ENCODE measurements at regions not wholly inside any gene's neighbourhood (a gene's known extent, or its start where the extent isn't known, plus 50 kb on each side); places are given as distances from the start of the nearest gene placed in this dataset.

DNA sequence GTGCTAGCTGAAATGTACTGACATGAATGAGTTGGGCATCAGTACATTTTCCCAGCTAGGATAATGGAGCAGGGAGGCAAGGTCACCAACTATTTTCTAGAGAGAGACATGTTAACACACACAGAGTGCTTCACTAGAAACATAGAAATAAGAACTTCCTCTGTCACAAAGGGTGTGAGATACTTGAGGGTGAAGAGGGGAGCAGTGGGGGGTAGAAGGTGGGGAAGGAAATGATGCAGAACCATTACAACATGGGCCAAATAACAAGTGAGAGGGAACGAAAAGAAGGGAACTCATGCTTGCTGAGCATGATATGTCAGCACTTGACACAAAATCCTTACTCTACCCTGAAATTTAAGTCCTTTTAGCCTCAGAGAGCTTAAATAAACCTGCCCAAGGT, 87.8 kb upstream of the RFC3 start:
- Histone ChIP-seq H3K9me3 (ENCODE audit: control insufficient read depth in 2 of 2, low read length in 2 of 2) (no peaks in the 10 kb centered on the region), H3K36me3 (ENCODE audit: control insufficient read depth in 2 of 2, insufficient read depth in 2 of 2, low read length in 2 of 2) (no peaks in the 10 kb centered on the region), H3K4me1 (ENCODE audit: control insufficient read depth, insufficient read depth, low read length) (no peaks in the 10 kb centered on the region), H3K27ac (ENCODE audit: low read length) (no peak overlapping the region), H3K9ac (ENCODE audit: low read length in 2 of 2) (no peak overlapping the region), H3K4me3 (ENCODE audit: low read length in 2 of 2) (no peak overlapping the region), H3K27me3 (ENCODE audit: control insufficient read depth in 1 of 2, insufficient read depth in 2 of 2, low read length in 2 of 2) (no peaks in the 10 kb centered on the region)

DNA sequence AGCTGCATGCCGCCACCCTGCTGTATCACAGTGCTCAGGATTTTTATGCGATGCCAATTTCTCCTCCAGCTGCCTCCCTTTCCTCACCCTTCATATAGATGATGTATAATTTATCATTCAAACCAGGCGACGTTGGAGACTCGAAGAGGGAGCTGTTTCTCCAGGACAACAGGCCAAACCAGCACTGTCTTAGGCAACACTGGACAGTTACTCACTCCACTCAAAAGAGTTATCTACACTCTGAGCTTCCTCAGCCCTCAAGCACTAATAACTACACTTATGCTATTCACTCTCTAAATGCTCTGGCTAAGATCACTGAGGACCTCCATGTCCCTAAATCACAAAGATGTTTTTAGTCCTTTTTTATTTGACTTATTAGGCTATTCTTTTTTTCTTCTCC, 87.3 kb upstream of the RFC3 start:
- H3K9me3 ChIP-seq (ENCODE audit: control insufficient read depth in 2 of 2, low read length in 2 of 2): no peaks in the 10 kb centered on the region
- H3K9ac ChIP-seq (ENCODE audit: low read length in 2 of 2): no peak overlapping the region
- no peak overlapping the region for H3K4me3 ChIP-seq (ENCODE audit: low read length in 2 of 2)
- H3K4me1 ChIP-seq (ENCODE audit: control insufficient read depth, insufficient read depth, low read length): no peaks in the 10 kb centered on the region
- H3K27me3 ChIP-seq (ENCODE audit: control insufficient read depth in 1 of 2, insufficient read depth in 2 of 2, low read length in 2 of 2): no peaks in the 10 kb centered on the region
- H3K27ac ChIP-seq (ENCODE audit: low read length): no peak overlapping the region
- H3K36me3 ChIP-seq (ENCODE audit: control insufficient read depth in 2 of 2, insufficient read depth in 2 of 2, low read length in 2 of 2): no peaks in the 10 kb centered on the region

DNA sequence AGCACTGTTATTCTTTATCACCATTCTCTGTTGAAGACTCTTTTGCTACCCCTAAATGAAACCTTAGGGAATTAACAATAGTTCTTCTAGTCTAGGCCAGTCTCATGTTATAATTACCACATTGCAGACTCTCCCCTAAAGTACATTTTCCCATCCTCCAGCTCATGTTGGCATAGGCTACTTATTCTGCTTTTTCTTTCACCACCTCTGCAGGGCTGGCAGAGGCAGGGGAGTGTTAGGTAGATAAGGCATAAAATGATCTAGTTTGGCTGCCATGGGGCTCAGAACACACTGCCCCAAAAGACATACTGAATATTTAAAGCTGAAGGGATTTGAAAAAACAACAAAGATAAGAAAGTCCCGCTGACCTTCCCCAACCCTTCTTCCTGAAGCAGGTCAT, 82.7 kb upstream of the RFC3 start:
- no peaks in the 10 kb centered on the region for H3K36me3 ChIP-seq (ENCODE audit: control insufficient read depth in 2 of 2, insufficient read depth in 2 of 2, low read length in 2 of 2)
- no peak overlapping the region for H3K27ac ChIP-seq (ENCODE audit: low read length)
- H3K9ac ChIP-seq (ENCODE audit: low read length in 2 of 2): no peak overlapping the region
- no peaks in the 10 kb centered on the region for H3K9me3 ChIP-seq (ENCODE audit: control insufficient read depth in 2 of 2, low read length in 2 of 2)
- no peaks in the 10 kb centered on the region for H3K27me3 ChIP-seq (ENCODE audit: control insufficient read depth in 1 of 2, insufficient read depth in 2 of 2, low read length in 2 of 2)
- H3K4me1 ChIP-seq (ENCODE audit: control insufficient read depth, insufficient read depth, low read length): no peaks in the 10 kb centered on the region
- H3K4me3 ChIP-seq (ENCODE audit: low read length in 2 of 2): no peak overlapping the region

DNA sequence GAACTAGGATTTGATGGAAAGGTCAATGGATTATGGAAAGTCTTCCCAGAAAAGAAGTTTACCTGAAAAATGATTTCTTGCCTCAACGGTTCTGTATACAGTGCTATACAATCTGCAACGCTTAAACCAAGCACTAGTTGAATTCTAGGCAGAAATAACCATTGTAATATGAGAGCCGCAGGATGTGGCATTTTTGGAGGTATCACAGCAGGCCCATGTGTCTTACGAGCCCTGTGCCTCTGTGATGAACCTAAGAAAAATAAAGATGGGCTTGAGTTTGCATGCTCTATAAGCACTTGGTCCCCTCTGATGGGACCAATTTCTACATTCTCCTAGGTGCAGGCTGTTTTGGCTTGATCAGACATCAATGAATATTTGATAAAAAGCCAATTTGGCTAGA, 78.7 kb upstream of the RFC3 start:
- Histone ChIP-seq H3K27ac (ENCODE audit: low read length) (no peak overlapping the region), H3K27me3 (ENCODE audit: control insufficient read depth in 1 of 2, insufficient read depth in 2 of 2, low read length in 2 of 2) (no peaks in the 10 kb centered on the region), H3K4me3 (ENCODE audit: low read length in 2 of 2) (no peak overlapping the region), H3K4me1 (ENCODE audit: control insufficient read depth, insufficient read depth, low read length) (no peaks in the 10 kb centered on the region), H3K9ac (ENCODE audit: low read length in 2 of 2) (no peak overlapping the region), H3K36me3 (ENCODE audit: control insufficient read depth in 2 of 2, insufficient read depth in 2 of 2, low read length in 2 of 2) (no peaks in the 10 kb centered on the region), H3K9me3 (ENCODE audit: control insufficient read depth in 2 of 2, low read length in 2 of 2) (no peaks in the 10 kb centered on the region)

DNA sequence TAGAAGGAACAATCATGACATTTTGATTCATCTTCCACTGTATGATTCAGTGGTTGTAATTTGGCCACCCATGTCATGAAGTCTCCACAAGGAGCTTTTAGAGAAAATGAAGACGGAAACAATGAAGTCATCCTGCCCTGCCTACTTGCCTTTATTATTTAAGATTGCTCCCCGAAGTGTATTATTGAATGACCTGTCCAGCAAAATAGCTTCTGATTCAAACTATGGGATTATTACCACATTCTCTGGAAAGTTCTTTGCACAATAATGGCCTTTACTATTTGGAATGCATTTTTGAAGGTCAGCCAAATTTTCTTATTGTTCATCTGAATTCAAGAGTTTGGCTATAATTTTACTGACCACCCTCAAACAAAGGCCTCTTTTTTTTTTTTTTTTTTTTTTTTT, 77.8 kb upstream of the RFC3 start:
- H3K27ac ChIP-seq (ENCODE audit: low read length): no peak overlapping the region
- no peaks in the 10 kb centered on the region for H3K4me1 ChIP-seq (ENCODE audit: control insufficient read depth, insufficient read depth, low read length)
- H3K9me3 ChIP-seq (ENCODE audit: control insufficient read depth in 2 of 2, low read length in 2 of 2): no peaks in the 10 kb centered on the region
- H3K27me3 ChIP-seq (ENCODE audit: control insufficient read depth in 1 of 2, insufficient read depth in 2 of 2, low read length in 2 of 2): no peaks in the 10 kb centered on the region
- no peaks in the 10 kb centered on the region for H3K36me3 ChIP-seq (ENCODE audit: control insufficient read depth in 2 of 2, insufficient read depth in 2 of 2, low read length in 2 of 2)
- H3K9ac ChIP-seq (ENCODE audit: low read length in 2 of 2): no peak overlapping the region
- H3K4me3 ChIP-seq (ENCODE audit: low read length in 2 of 2): no peak overlapping the region

DNA sequence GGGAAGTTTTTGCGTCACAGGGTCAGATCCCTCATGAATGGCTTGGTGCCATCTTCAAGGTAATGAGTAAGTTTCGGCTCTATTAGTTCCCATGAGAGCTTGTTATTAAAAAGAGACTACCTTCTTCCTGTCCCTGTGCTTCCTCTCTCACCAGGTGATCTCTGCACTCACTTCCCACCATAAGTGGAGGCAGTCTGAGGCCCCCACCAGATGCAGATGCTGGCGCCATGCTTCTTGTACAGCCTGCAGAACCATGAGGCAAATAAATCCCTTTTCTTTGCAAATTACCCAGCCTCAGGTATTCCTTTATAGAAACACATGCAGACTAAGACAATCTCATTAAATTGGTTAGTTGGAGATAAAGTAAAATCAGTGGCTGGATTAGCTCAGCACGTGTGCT, 75.6 kb upstream of the RFC3 start:
- H3K27ac ChIP-seq (ENCODE audit: low read length): no peak overlapping the region
- no peaks in the 10 kb centered on the region for H3K27me3 ChIP-seq (ENCODE audit: control insufficient read depth in 1 of 2, insufficient read depth in 2 of 2, low read length in 2 of 2)
- H3K4me1 ChIP-seq (ENCODE audit: control insufficient read depth, insufficient read depth, low read length): no peaks in the 10 kb centered on the region
- H3K9me3 ChIP-seq (ENCODE audit: control insufficient read depth in 2 of 2, low read length in 2 of 2): no peaks in the 10 kb centered on the region
- H3K36me3 ChIP-seq (ENCODE audit: control insufficient read depth in 2 of 2, insufficient read depth in 2 of 2, low read length in 2 of 2): no peaks in the 10 kb centered on the region
- no peak overlapping the region for H3K4me3 ChIP-seq (ENCODE audit: low read length in 2 of 2)
- H3K9ac ChIP-seq (ENCODE audit: low read length in 2 of 2): no peak overlapping the region

DNA sequence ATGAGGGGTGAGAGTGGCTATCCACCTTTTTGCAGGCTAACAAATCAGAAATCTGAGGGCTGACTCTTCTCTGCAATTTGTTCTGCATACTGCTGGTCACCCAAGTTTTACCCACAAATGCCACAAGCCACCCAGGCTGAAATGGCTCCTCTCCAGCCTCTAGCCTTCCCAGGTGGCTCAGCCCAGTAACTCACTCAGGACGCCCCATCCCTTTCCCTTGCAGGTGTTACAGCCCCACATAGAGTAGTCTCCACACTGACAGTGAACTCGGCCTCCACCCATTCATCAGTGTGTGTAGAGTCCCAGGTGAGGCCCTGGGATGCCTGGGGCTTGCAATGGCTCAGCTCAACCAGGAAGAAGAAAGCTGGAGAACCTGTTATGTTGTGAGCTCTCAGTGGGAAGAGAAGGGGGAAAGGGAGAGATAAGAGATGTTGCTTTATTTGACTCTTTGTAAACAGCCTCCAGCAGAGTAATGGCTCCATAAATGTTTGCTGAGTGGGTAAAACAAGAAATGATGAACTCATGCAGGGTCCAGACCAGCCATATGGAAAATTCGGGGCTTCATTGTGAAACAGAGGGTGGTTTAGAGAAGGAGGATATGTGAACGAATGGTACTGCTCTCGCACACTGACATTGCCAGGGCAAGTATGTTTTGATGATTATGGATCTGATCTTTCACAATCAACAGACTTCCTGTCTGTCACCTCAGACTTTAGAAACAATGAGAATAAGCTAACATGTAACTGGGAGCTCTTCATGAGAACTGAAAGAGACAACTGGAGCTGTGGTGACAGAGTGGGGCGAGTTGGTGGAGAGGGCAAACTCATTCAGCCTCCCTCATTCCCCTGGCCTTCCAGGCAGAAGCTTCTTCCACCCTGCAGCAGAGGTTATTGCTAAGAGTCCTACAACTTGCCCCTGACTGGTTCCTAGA, 74.2 kb upstream of the RFC3 start:
- H3K27me3 ChIP-seq (ENCODE audit: control insufficient read depth in 1 of 2, insufficient read depth in 2 of 2, low read length in 2 of 2): no peaks in the 10 kb centered on the region
- no peaks in the 10 kb centered on the region for H3K4me1 ChIP-seq (ENCODE audit: control insufficient read depth, insufficient read depth, low read length)
- no peak overlapping the region for H3K4me3 ChIP-seq (ENCODE audit: low read length in 2 of 2)
- H3K9ac ChIP-seq (ENCODE audit: low read length in 2 of 2): no peak overlapping the region
- H3K36me3 ChIP-seq (ENCODE audit: control insufficient read depth in 2 of 2, insufficient read depth in 2 of 2, low read length in 2 of 2): no peaks in the 10 kb centered on the region
- H3K9me3 ChIP-seq (ENCODE audit: control insufficient read depth in 2 of 2, low read length in 2 of 2): no peaks in the 10 kb centered on the region
- no peak overlapping the region for H3K27ac ChIP-seq (ENCODE audit: low read length)

DNA sequence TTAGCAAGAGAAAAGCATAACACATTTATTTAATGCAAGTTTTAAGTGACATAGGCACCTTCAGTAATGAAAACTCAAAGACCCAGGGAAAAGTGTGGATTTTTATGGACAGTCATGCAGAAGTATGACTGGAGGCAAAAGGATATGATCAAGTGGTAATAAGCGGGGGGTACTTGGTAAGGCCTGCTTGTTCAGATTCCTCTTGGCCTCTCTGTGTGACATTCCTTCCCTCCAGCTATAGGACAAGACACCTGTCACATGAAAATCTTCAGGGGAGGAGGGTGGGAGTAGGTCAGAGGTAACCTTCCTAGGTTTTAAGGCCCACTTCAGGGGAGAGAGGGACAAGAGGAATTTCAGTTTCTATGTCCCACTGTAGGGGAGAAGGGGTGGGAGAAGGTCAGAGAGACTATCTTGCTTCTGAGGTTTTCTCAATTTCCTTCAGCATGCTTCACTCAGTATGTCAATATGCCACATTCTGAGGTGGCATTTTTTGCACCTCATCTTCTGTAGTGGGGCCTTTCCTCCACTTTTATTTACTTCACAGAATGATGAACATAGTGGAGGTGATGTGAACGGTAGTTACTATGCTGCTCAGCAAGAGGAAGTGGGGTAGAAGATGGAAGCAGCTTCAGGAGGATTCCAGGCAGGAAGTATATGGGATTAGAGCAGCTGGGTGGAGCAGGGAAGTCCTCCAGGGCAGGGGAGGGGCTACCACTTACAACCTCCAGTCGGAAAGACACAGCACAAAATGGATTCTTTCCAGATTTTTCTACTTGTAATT, 73.2 kb upstream of the RFC3 start:
- Histone ChIP-seq H3K9me3 (ENCODE audit: control insufficient read depth in 2 of 2, low read length in 2 of 2) (no peaks in the 10 kb centered on the region), H3K27ac (ENCODE audit: low read length) (no peak overlapping the region), H3K36me3 (ENCODE audit: control insufficient read depth in 2 of 2, insufficient read depth in 2 of 2, low read length in 2 of 2) (no peaks in the 10 kb centered on the region), H3K9ac (ENCODE audit: low read length in 2 of 2) (no peak overlapping the region), H3K4me1 (ENCODE audit: control insufficient read depth, insufficient read depth, low read length) (no peaks in the 10 kb centered on the region), H3K4me3 (ENCODE audit: low read length in 2 of 2) (no peak overlapping the region), H3K27me3 (ENCODE audit: control insufficient read depth in 1 of 2, insufficient read depth in 2 of 2, low read length in 2 of 2) (no peaks in the 10 kb centered on the region)

DNA sequence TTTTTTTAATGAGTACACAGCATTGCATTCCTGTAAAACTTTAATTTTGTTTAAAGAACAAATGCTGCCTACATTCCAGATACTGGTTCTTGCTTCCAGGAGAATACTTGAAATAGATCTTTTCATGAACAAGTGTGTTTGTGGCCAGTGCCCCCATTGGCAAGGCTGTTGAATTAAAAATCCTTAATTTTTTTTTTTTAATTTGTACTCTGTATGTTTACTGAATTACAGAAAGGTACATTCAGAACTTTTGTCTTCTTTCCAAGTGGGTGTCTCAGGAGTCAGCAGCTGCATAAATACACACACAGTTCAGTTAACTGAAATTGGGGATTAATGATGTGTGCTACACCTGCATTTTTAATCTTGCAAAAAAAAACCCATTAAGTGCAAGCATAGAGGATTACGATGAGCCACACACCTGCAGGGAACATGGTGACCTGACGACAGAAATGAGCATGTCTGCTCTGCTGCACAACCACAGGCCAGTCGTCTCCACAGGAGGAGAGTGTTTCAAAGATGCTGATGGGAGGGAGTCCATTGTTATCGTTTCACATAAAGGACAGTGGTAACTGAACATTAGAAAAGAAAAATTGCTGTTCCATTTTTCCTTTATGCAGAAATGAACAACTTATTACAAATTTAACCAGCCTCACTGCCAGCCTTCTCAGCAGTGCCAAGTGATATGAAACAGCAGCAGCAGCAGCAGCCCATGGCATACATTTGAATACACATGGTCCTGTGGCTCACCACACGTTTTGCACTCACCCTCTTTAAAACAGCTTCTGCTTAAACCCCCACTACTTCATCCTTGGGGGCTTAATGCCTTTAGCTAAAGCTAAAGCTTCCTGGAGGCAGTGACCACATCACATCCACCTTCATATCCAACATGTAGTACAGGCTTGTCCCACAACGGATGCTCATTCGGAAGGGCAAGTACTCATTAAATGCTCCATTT, 72.3 kb upstream of the RFC3 start:
- no peak overlapping the region for H3K4me3 ChIP-seq (ENCODE audit: low read length in 2 of 2)
- H3K4me1 ChIP-seq (ENCODE audit: control insufficient read depth, insufficient read depth, low read length): no peaks in the 10 kb centered on the region
- H3K36me3 ChIP-seq (ENCODE audit: control insufficient read depth in 2 of 2, insufficient read depth in 2 of 2, low read length in 2 of 2): no peaks in the 10 kb centered on the region
- H3K9ac ChIP-seq (ENCODE audit: low read length in 2 of 2): no peak overlapping the region
- no peaks in the 10 kb centered on the region for H3K9me3 ChIP-seq (ENCODE audit: control insufficient read depth in 2 of 2, low read length in 2 of 2)
- no peak overlapping the region for H3K27ac ChIP-seq (ENCODE audit: low read length)
- no peaks in the 10 kb centered on the region for H3K27me3 ChIP-seq (ENCODE audit: control insufficient read depth in 1 of 2, insufficient read depth in 2 of 2, low read length in 2 of 2)

DNA sequence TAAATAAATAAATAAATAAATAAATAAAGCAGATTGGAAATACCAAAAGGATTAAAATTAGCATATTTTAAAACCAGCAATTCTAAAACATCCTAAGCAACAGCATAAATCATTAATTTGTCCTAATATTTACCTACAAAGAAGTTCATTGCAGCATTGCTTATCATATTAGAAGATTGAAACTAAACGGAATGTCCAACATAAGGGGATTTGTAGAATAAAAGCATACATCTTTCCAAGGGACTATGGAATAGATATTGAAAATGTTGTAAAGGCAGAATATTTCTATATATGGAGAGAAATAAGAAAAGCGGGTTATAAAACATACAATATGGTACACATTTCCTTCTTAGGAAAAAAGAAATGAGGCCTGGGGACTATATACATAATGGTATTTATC, 71.1 kb upstream of the RFC3 start:
- no peaks in the 10 kb centered on the region for H3K9me3 ChIP-seq (ENCODE audit: control insufficient read depth in 2 of 2, low read length in 2 of 2)
- H3K4me3 ChIP-seq (ENCODE audit: low read length in 2 of 2): no peak overlapping the region
- no peaks in the 10 kb centered on the region for H3K36me3 ChIP-seq (ENCODE audit: control insufficient read depth in 2 of 2, insufficient read depth in 2 of 2, low read length in 2 of 2)
- H3K27ac ChIP-seq (ENCODE audit: low read length): no peak overlapping the region
- H3K27me3 ChIP-seq (ENCODE audit: control insufficient read depth in 1 of 2, insufficient read depth in 2 of 2, low read length in 2 of 2): no peaks in the 10 kb centered on the region
- H3K4me1 ChIP-seq (ENCODE audit: control insufficient read depth, insufficient read depth, low read length): no peaks in the 10 kb centered on the region
- no peak overlapping the region for H3K9ac ChIP-seq (ENCODE audit: low read length in 2 of 2)

Measured in stomach smooth muscle (tissue), 2 donors.